DND-41 (cell line): ENCODE measurements at regions not wholly inside any gene's neighbourhood (a gene's known extent, or its start where the extent isn't known, plus 50 kb on each side); places are given as distances from the start of the nearest gene placed in this dataset.

Experiments
- CTCF ChIP-seq: IDR thresholded peaks from 2 replicates; pipeline ENCODE4 v1.5.1; 2012; ENCODE audit warnings: borderline replicate concordance, low read length, moderate library complexity, mild to moderate bottlenecking; ENCODE audit not compliant: poor library complexity, severe bottlenecking; ENCODE audit errors: extremely low read depth
- EZH2 ChIP-seq: IDR thresholded peaks from 3 replicates; pipeline ENCODE4 v1.6.1; 2012; ENCODE audit warnings: borderline replicate concordance, low read depth, mild to moderate bottlenecking, moderate library complexity, low read length, inconsistent platforms; ENCODE audit not compliant: severe bottlenecking

GRCh38 chr3:159253860-159254259, 452.0 kb downstream of the MFSD1 start:
- TF ChIP-seq CTCF (no peak), EZH2 (no peak)
